HepG2 (cell line): ENCODE measurements at regions not wholly inside any gene's neighbourhood (a gene's known extent, or its start where the extent isn't known, plus 50 kb on each side); places are given as distances from the start of the nearest gene placed in this dataset.

Experiments
- ATAC-seq: fragments of 200-7000 bp; cut with Tn5 transposase; 3 replicates; pipeline ENCODE4 v1.9.1; 2020; ENCODE audit warnings: mild to moderate bottlenecking, moderate library complexity
- BruUV-seq: library from RNA; stranded (reverse); fragments of 400-500 nt; replicated peaks from 2 replicates; lab custom pipeline; 2021; lab: Mats Ljungman, UMichigan
- CTCF ChIA-PET: fragments of 300-600 bp; formaldehyde crosslinking; extraction: SDS; loops from one replicate; lab custom pipeline; 2021; ENCODE audit warnings: low total read pairs, inconsistent platforms, low intra/inter-chr PET ratio; lab: Yijun Ruan, JAX
- POLR2A ChIA-PET: fragments of 350-600 bp; sonication (Branson Sonifier 250); formaldehyde crosslinking; loops from one replicate; lab custom pipeline; 2020; ENCODE audit warnings: antibody characterized with exemption, inconsistent platforms; lab: Yijun Ruan, JAX
- DNase-seq: peaks from one replicate; pipeline ENCODE4 v3.0.0-alpha.2; 2015; ENCODE audit warnings: low spot score
- FAIRE-seq: peaks from 3 replicates; lab custom pipeline; 2011; peaks lifted over from hg19 to GRCh38; lab: Jason Lieb, UNC
- H2AFZ ChIP-seq: one replicate; pipeline ENCODE4 v1.6.1; 2011; ENCODE audit warnings: low read length, inconsistent platforms
- H3K27ac ChIP-seq: fragments of 300-600 bp; 3 replicates; pipeline ENCODE4 v1.8.0; 2011; ENCODE audit warnings: mixed run types, mild to moderate bottlenecking, mixed read lengths, low read length, inconsistent platforms; ENCODE audit not compliant: insufficient read depth; ENCODE audit errors: extremely low read length
- H3K27me3 ChIP-seq, 2 experiments: fragments of 200-600 bp in 1 of 2; 2 replicates in 1 of 2; 3 replicates in 1 of 2; pipeline versions ENCODE4 v1.6.0 to v1.8.0; 2011; ENCODE audit warnings: low read length in 2 of 2, mild to moderate bottlenecking in 2 of 2, moderate library complexity in 2 of 2, inconsistent platforms in 1 of 2; ENCODE audit not compliant: insufficient read depth in 2 of 2, control insufficient read depth in 1 of 2
- H3K36me3 ChIP-seq, 2 experiments: fragments of 200-600 bp in 1 of 2; replicated peaks in 1 of 2; 2 replicates in 1 of 2; 3 replicates in 1 of 2; pipeline versions ENCODE4 v1.5.1 to v1.8.0; 2011; ENCODE audit warnings: low read length in 2 of 2, inconsistent platforms in 1 of 2; ENCODE audit not compliant: insufficient read depth in 2 of 2, control insufficient read depth in 1 of 2
- H3K4me1 ChIP-seq: 2 replicates; pipeline ENCODE4 v1.5.1; 2012; ENCODE audit warnings: low read length, inconsistent platforms; ENCODE audit not compliant: insufficient read depth
- H3K4me2 ChIP-seq: 2 replicates; pipeline ENCODE4 v1.6.0; 2011; ENCODE audit warnings: low read depth, low read length, inconsistent platforms
- H3K4me3 ChIP-seq, 3 experiments: fragments of 200-600 bp in 1 of 3; sonication (generic), shearing (Covaris generic) in 1 of 3; replicated peaks in 1 of 3; 2 replicates each; pipeline ENCODE4 v1.5.1; 2011 to 2016; ENCODE audit warnings: low read length in 3 of 3, inconsistent platforms in 2 of 3, low read depth in 2 of 3, mild to moderate bottlenecking in 2 of 3, control low read depth in 1 of 3, mixed read lengths in 1 of 3; ENCODE audit not compliant: insufficient read depth in 1 of 3
- H3K79me2 ChIP-seq: one replicate; pipeline ENCODE4 v1.6.1; 2011; ENCODE audit warnings: low read length, inconsistent platforms; ENCODE audit not compliant: insufficient read depth
- H3K9ac ChIP-seq: 2 replicates; pipeline ENCODE4 v1.6.0; 2011; ENCODE audit warnings: mild to moderate bottlenecking, low read depth, low read length, inconsistent platforms; ENCODE audit not compliant: insufficient read depth
- H3K9me3 ChIP-seq: 2 replicates; pipeline ENCODE4 v1.5.1; 2012; ENCODE audit warnings: mild to moderate bottlenecking, low read length
- H4K20me1 ChIP-seq: 2 replicates; pipeline ENCODE4 v1.6.0; 2011; ENCODE audit warnings: inconsistent platforms, mild to moderate bottlenecking, low read length, moderate library complexity; ENCODE audit not compliant: insufficient read depth
- BRCA1 ChIP-seq: sonication (generic); formaldehyde crosslinking; IDR thresholded peaks from 2 replicates; pipeline ENCODE4 v1.4.0; 2020; ENCODE audit warnings: missing genetic modification reagents
- ESRRA ChIP-seq: sonication (generic); formaldehyde crosslinking; IDR thresholded peaks from 2 replicates; pipeline ENCODE4 v1.5.1; 2020; ENCODE audit warnings: mild to moderate bottlenecking, low read depth, missing genetic modification reagents
- FOXA1 ChIP-seq, 2 experiments: fragments of 450-650 bp in 1 of 2; sonication (generic) in 1 of 2; formaldehyde crosslinking in 1 of 2; IDR thresholded peaks; 2 replicates each; pipeline versions ENCODE4 v1.4.0 to v1.6.1; 2016 to 2020; ENCODE audit warnings: missing genetic modification reagents in 1 of 2
- HNF4A ChIP-seq: sonication (generic); formaldehyde crosslinking; IDR thresholded peaks from 2 replicates; pipeline ENCODE4 v1.4.0; 2020; ENCODE audit warnings: missing genetic modification reagents
- MAFF ChIP-seq: IDR thresholded peaks from 2 replicates; pipeline ENCODE4 v1.6.1; 2011; ENCODE audit warnings: low read depth, low read length, improper control_type of control experiment
- MAFK ChIP-seq, 2 experiments: IDR thresholded peaks in 1 of 2; conservative IDR thresholded peaks in 1 of 2; 2 replicates each; pipeline ENCODE4 v1.6.1; 2011; ENCODE audit warnings: improper control_type of control experiment in 2 of 2, low read length in 2 of 2
- SNRNP70 ChIP-seq: fragments of 200-400 bp; formaldehyde crosslinking; IDR thresholded peaks from 2 replicates; pipeline ENCODE4 v1.6.1; 2017; ENCODE audit warnings: mild to moderate bottlenecking, low read depth, low read length, moderate library complexity
- SOX13 ChIP-seq, 3 experiments: fragments of 450-650 bp in 1 of 3; sonication (generic) in 1 of 3; formaldehyde crosslinking in 1 of 3; IDR thresholded peaks in 2 of 3; conservative IDR thresholded peaks in 1 of 3; 2 replicates each; pipeline versions ENCODE4 v1.5.0 to v1.6.1; 2016 to 2020; ENCODE audit warnings: antibody characterized with exemption in 1 of 3, mild to moderate bottlenecking in 1 of 3, missing compliant biosample characterization in 1 of 3, missing genetic modification reagents in 1 of 3, moderate library complexity in 1 of 3
- ZNF230 ChIP-seq: sonication (generic); formaldehyde crosslinking; IDR thresholded peaks from 2 replicates; pipeline ENCODE4 v1.4.0; 2020; ENCODE audit warnings: mild to moderate bottlenecking, missing genetic modification reagents
- ZNF3 ChIP-seq: IDR thresholded peaks from 2 replicates; pipeline ENCODE4 v1.7.0; 2017; ENCODE audit warnings: inconsistent platforms
- ZNF570 ChIP-seq: sonication (generic); formaldehyde crosslinking; IDR thresholded peaks from 2 replicates; pipeline ENCODE4 v1.4.0; 2020; ENCODE audit warnings: mild to moderate bottlenecking, missing genetic modification reagents, borderline replicate concordance
- ZNF780A ChIP-seq: sonication (generic); formaldehyde crosslinking; IDR thresholded peaks from 2 replicates; pipeline ENCODE4 v1.8.0; 2022; ENCODE audit warnings: mild to moderate bottlenecking, missing genetic modification reagents, moderate library complexity
- WGBS: methylation state at CpG from one replicate; pipeline ENCODE4 v1.1.6; 2017; ENCODE audit warnings: low lambda C conversion rate; 5-methylcytosine and 5-hydroxymethylcytosine counted together
- in situ Hi-C: cut with HindIII; loops from 2 replicates; pipeline ENCODE4 v1.10.0; 2017; ENCODE audit warnings: low pct_unique_long_range_greater_than_20kb; ENCODE audit not compliant: extremely low pct_ligation_motif_present
- intact Hi-C: fragments of 100-400 bp; cut with micrococcal nuclease; formaldehyde crosslinking; loops from one replicate; pipeline ENCODE4 v1.10.0; 2022; ENCODE audit not compliant: unreplicated experiment
- TF ChIP-seq, protein P1 (sequence below): sonication (generic); formaldehyde crosslinking; IDR thresholded peaks from 2 replicates; pipeline ENCODE4 v1.8.0; 2022; ENCODE audit warnings: missing genetic modification reagents, mild to moderate bottlenecking, inconsistent platforms, borderline replicate concordance

DNA sequence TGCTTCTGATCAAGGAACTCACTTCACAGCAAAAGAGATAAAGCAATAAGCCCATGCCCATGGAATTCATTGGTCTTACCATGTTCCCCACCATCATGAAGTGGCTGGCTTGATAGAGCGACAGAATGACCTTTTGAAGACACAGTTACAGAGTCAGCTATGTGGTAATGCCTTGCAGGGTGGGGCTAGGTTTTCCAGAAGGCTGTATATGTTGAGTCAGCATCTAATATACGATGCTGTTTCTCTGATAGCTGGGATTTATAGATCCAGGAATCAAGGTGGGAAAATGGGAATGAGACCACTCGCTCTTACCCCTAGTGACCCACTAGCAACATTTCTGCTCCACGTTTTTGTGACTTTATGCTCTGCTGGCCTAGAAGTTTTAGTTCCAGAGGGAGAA is 220.7 kb upstream of the RSPO3 start:
- no peaks in the 10 kb centered on the region for H3K4me1 ChIP-seq
- no peaks in the 10 kb centered on the region for H4K20me1 ChIP-seq
- WGBS = 5% methylated on average over 4 of the region's 4 CpGs
- no peak overlapping the region for H3K4me3 ChIP-seq
- H3K9ac ChIP-seq = no peak overlapping the region
- no peak overlapping the region for H3K4me2 ChIP-seq
- H3K36me3 ChIP-seq = no peaks in the 10 kb centered on the region
- no peaks in the 10 kb centered on the region for H3K27me3 ChIP-seq
- H3K27ac ChIP-seq = no peak overlapping the region
- ChIA-PET CTCF (no interaction called here), POLR2A (no interaction called here)
- TF ChIP-seq, protein P1, sequence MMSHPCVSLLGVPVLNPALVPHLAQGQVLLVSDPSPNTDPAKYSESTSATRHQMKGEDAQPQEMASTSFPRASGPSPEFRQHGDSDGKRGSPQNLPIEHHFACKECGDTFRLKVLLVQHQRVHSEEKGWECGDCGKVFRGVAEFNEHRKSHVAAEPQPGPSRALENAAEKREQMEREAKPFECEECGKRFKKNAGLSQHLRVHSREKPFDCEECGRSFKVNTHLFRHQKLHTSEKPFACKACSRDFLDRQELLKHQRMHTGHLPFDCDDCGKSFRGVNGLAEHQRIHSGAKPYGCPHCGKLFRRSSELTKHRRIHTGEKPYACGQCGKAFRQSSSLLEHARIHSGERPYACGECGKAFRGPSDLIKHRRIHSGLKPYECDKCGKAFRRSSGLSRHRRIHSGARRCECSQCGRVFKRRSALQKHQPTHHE (CRISPR knock-in tag) = no peak
- TF ChIP-seq MAFF (peak; percentile 83), MAFK (conservative IDR thresholded peaks at IDR 0.05 in 1 of 2, IDR thresholded peaks at IDR 0.05 in 1 of 2; ENCODE audit: low read length in 2 of 2) (peak; percentile 83 to 89)
- BruUV-seq = no TSS peak
- no peak for ATAC-seq
- H3K79me2 ChIP-seq = no peaks in the 10 kb centered on the region
- H2AFZ ChIP-seq = no peak overlapping the region
- no peaks in the 10 kb centered on the region for H3K9me3 ChIP-seq
- DNase-seq = no peak
- in situ Hi-C loops (no loop called here), intact Hi-C loops (no loop called here)
- no peak for FAIRE-seq

DNA sequence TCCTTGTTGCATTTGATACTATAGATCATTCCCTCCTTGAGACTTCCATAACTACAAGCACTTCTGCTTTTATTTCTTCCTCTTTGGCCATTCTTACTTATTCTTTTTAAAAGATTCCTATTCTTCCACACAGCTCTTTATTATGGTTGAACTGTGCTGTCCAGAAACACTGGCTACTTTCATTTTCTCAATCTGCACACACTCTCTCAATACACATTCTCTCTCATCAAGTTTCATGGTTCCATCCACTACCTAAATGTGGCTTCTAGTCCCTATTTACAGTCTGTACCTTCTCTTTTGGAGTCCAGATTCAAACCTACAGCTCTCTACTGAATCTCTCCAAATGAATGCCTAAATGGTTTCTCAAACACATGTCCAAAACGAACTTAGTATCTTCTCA is 214.3 kb upstream of the RSPO3 start:
- no peaks in the 10 kb centered on the region for H3K27me3 ChIP-seq
- no peaks in the 10 kb centered on the region for H3K36me3 ChIP-seq
- BruUV-seq = no TSS peak
- ChIA-PET CTCF (no interaction called here), POLR2A (no interaction called here)
- no peak overlapping the region for H3K27ac ChIP-seq
- TF ChIP-seq BRCA1 (CRISPR knock-in tag) = no peak
- TF ChIP-seq ZNF780A (CRISPR knock-in tag) = no peak
- TF ChIP-seq HNF4A (CRISPR knock-in tag) = no peak
- TF ChIP-seq ESRRA = no peak
- no peak for TF ChIP-seq SNRNP70
- no peak for TF ChIP-seq ZNF570 (CRISPR knock-in tag)
- TF ChIP-seq ZNF230 (CRISPR knock-in tag) = no peak
- no peak for TF ChIP-seq FOXA1 (IDR thresholded peaks at IDR 0.05)
- TF ChIP-seq FOXA1 (CRISPR knock-in tag; IDR thresholded peaks at IDR 0.05) = no peak
- no peak for TF ChIP-seq ZNF3 (CRISPR knock-in tag)
- TF ChIP-seq SOX13 (IDR thresholded peaks at IDR 0.05) = no peak
- no peak for TF ChIP-seq SOX13 (CRISPR knock-in tag; conservative IDR thresholded peaks at IDR 0.05 in 1 of 2, IDR thresholded peaks at IDR 0.05 in 1 of 2)
- 0% methylated on average over 1 of the region's 1 CpG for WGBS
- no peak overlapping the region for H3K9ac ChIP-seq
- no peaks in the 10 kb centered on the region for H4K20me1 ChIP-seq
- no peaks in the 10 kb centered on the region for H3K9me3 ChIP-seq
- no peak for FAIRE-seq
- no peak for ATAC-seq
- intact Hi-C loops (no loop called here), in situ Hi-C loops (no loop called here)
- H3K79me2 ChIP-seq = no peaks in the 10 kb centered on the region
- no peak overlapping the region for H3K4me2 ChIP-seq
- no peak overlapping the region for H2AFZ ChIP-seq
- no peak overlapping the region for H3K4me3 ChIP-seq
- H3K4me1 ChIP-seq = no peaks in the 10 kb centered on the region
- no peak for DNase-seq
